ENCODE measurements at regions not wholly inside any gene's neighbourhood (a gene's known extent, or its start where the extent isn't known, plus 50 kb on each side); places are given as distances from the start of the nearest gene placed in this dataset.

- no peak overlapping the region for H3K4me3 ChIP-seq (replicated peaks; ENCODE audit: low read depth, low read length)
- no peaks in the 10 kb centered on the region for H3K27me3 ChIP-seq (replicated peaks; ENCODE audit: control insufficient read depth, insufficient read depth, low read length)
- TF ChIP-seq CTCF (IDR thresholded peaks at IDR 0.05; ENCODE audit: insufficient read depth, low read length, poor library complexity, severe bottlenecking): no peak
- no peak for DNase-seq (ENCODE audit: extremely low read depth, insufficient read length)
- H3K36me3 ChIP-seq (ENCODE audit: control insufficient read depth, insufficient read depth, low read length): no peaks in the 10 kb centered on the region
These were observed 371.4 kb upstream of the MGMT start for GRCh38 chr10:129095680-129096064.

DNA sequence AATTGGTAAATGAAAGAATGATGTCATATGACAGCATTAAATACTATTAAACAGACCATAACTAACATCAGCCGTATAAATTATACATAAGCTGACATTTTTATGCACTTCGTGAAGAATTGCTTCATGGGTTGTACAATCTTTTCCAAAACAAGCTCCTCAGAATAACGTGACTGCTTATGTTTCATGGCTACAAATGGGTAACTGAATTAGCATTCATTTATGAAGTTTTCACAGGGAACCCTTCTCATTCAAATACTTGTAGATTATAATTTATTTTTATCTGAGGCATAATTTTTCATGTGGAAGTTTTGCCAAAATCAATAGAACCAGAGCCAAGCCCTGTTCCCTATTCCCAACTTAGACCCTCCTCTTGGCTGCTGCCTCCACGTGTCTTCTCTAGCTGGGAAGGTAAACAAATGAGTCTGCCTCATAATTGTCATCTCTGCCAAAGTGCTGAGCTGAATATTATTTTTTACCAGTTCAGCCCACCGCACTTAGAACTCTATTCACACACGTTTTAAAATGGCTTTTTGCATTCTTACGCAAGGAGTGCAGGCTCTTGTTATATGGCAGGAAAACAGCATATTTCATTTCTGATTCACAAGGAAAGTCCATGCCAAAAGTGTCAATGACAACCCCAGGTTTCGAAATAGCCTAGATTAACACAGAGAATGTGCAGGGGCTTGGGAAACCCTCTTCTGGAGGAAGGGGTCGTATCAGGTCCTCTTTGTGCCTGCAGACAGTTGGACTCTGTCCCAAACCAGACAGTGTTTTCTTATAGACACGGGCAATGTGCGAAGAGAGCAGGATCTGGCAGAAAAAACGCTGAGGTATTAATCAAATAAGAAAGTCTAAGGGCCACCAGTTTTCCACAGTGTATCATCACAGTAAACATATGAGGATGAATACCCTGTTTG lies 370.7 kb upstream of the MGMT start:
- Histone ChIP-seq H3K4me3 (replicated peaks; ENCODE audit: low read depth, low read length) (no peak overlapping the region), H3K27me3 (replicated peaks; ENCODE audit: control insufficient read depth, insufficient read depth, low read length) (no peaks in the 10 kb centered on the region), H3K36me3 (ENCODE audit: control insufficient read depth, insufficient read depth, low read length) (no peaks in the 10 kb centered on the region)
- no peak for TF ChIP-seq CTCF (IDR thresholded peaks at IDR 0.05; ENCODE audit: insufficient read depth, low read length, poor library complexity, severe bottlenecking)
- no peak for DNase-seq (ENCODE audit: extremely low read depth, insufficient read length)

GRCh38 chr10:129097776-129098330 lies 369.2 kb upstream of the MGMT start:
- no peak for DNase-seq (ENCODE audit: extremely low read depth, insufficient read length)
- no peak for TF ChIP-seq CTCF (IDR thresholded peaks at IDR 0.05; ENCODE audit: insufficient read depth, low read length, poor library complexity, severe bottlenecking)
- Histone ChIP-seq H3K36me3 (ENCODE audit: control insufficient read depth, insufficient read depth, low read length) (no peaks in the 10 kb centered on the region), H3K27me3 (replicated peaks; ENCODE audit: control insufficient read depth, insufficient read depth, low read length) (no peaks in the 10 kb centered on the region), H3K4me3 (replicated peaks; ENCODE audit: low read depth, low read length) (no peak overlapping the region)

GRCh38 chr10:129098517-129098916 lies 368.5 kb upstream of the MGMT start:
- no peak for DNase-seq (ENCODE audit: extremely low read depth, insufficient read length)
- TF ChIP-seq CTCF (IDR thresholded peaks at IDR 0.05; ENCODE audit: insufficient read depth, low read length, poor library complexity, severe bottlenecking): no peak
- Histone ChIP-seq H3K36me3 (ENCODE audit: control insufficient read depth, insufficient read depth, low read length) (no peaks in the 10 kb centered on the region), H3K27me3 (replicated peaks; ENCODE audit: control insufficient read depth, insufficient read depth, low read length) (no peaks in the 10 kb centered on the region), H3K4me3 (replicated peaks; ENCODE audit: low read depth, low read length) (no peak overlapping the region)

- DNase-seq (ENCODE audit: extremely low read depth, insufficient read length): no peak
- Histone ChIP-seq H3K36me3 (ENCODE audit: control insufficient read depth, insufficient read depth, low read length) (no peaks in the 10 kb centered on the region), H3K4me3 (replicated peaks; ENCODE audit: low read depth, low read length) (no peak overlapping the region), H3K27me3 (replicated peaks; ENCODE audit: control insufficient read depth, insufficient read depth, low read length) (no peaks in the 10 kb centered on the region)
- no peak for TF ChIP-seq CTCF (IDR thresholded peaks at IDR 0.05; ENCODE audit: insufficient read depth, low read length, poor library complexity, severe bottlenecking)
These were observed 367.6 kb upstream of the MGMT start for GRCh38 chr10:129099486-129099885.

Data from GM06990 (cell line).